DND-41 (cell line): ENCODE measurements at regions not wholly inside any gene's neighbourhood (a gene's known extent, or its start where the extent isn't known, plus 50 kb on each side); places are given as distances from the start of the nearest gene placed in this dataset.

Experiments
- ATAC-seq: fragments of 200-7000 bp; cut with Tn5 transposase; 3 replicates; pipeline ENCODE4 v1.9.1; 2021; ENCODE audit warnings: low read depth; ENCODE audit not compliant: insufficient read depth
- DNase-seq: peaks from one replicate; pipeline ENCODE4 v3.0.0-alpha.2; 2020
- H2AFZ ChIP-seq: 2 replicates; pipeline ENCODE4 v1.6.0; 2012; ENCODE audit warnings: low read depth, low read length
- H3K27ac ChIP-seq: 2 replicates; pipeline ENCODE4 v1.5.1; 2012; ENCODE audit warnings: low read length, inconsistent platforms
- H3K27me3 ChIP-seq: fragments of 200-600 bp; sonication (generic); 2 replicates; pipeline ENCODE4 v1.6.0; 2012; ENCODE audit warnings: low read length, mild to moderate bottlenecking, inconsistent platforms; ENCODE audit not compliant: insufficient read depth, poor library complexity
- H3K36me3 ChIP-seq: 2 replicates; pipeline ENCODE4 v1.5.1; 2012; ENCODE audit warnings: low read length, inconsistent platforms; ENCODE audit not compliant: insufficient read depth
- H3K4me1 ChIP-seq: 2 replicates; pipeline ENCODE4 v1.5.1; 2012; ENCODE audit warnings: mild to moderate bottlenecking, low read length; ENCODE audit not compliant: insufficient read depth
- H3K4me2 ChIP-seq: 2 replicates; pipeline ENCODE4 v1.6.0; 2012; ENCODE audit warnings: mild to moderate bottlenecking, moderate library complexity, low read length, inconsistent platforms; ENCODE audit not compliant: insufficient read depth
- H3K4me3 ChIP-seq, 2 experiments: fragments of 200-600 bp in 1 of 2; shearing (Covaris generic) in 1 of 2; 2 replicates each; pipeline ENCODE4 v1.5.1; 2012 to 2016; ENCODE audit warnings: inconsistent platforms in 2 of 2, low read length in 2 of 2, mild to moderate bottlenecking in 2 of 2, low read depth in 1 of 2, moderate library complexity in 1 of 2
- H3K79me2 ChIP-seq: 2 replicates; pipeline ENCODE4 v1.6.0; 2012; ENCODE audit warnings: low read length, inconsistent platforms; ENCODE audit not compliant: insufficient read depth
- H3K9ac ChIP-seq: 2 replicates; pipeline ENCODE4 v1.6.0; 2012; ENCODE audit warnings: low read depth, mild to moderate bottlenecking, inconsistent platforms, low read length, moderate library complexity
- H3K9me3 ChIP-seq: 2 replicates; pipeline ENCODE4 v1.5.1; 2012; ENCODE audit warnings: low read length, moderate library complexity, mild to moderate bottlenecking, inconsistent platforms; ENCODE audit not compliant: insufficient read depth, severe bottlenecking
- H4K20me1 ChIP-seq: 2 replicates; pipeline ENCODE4 v1.6.0; 2012; ENCODE audit warnings: low read length; ENCODE audit not compliant: insufficient read depth
- EZH2 ChIP-seq: IDR thresholded peaks from 3 replicates; pipeline ENCODE4 v1.6.1; 2012; ENCODE audit warnings: borderline replicate concordance, low read depth, mild to moderate bottlenecking, moderate library complexity, low read length, inconsistent platforms; ENCODE audit not compliant: severe bottlenecking
- TF ChIP-seq, protein P1 (sequence below): IDR thresholded peaks from 2 replicates; pipeline ENCODE4 v1.5.1; 2012; ENCODE audit warnings: borderline replicate concordance, low read length, moderate library complexity, mild to moderate bottlenecking; ENCODE audit not compliant: poor library complexity, severe bottlenecking; ENCODE audit errors: extremely low read depth

DNA sequence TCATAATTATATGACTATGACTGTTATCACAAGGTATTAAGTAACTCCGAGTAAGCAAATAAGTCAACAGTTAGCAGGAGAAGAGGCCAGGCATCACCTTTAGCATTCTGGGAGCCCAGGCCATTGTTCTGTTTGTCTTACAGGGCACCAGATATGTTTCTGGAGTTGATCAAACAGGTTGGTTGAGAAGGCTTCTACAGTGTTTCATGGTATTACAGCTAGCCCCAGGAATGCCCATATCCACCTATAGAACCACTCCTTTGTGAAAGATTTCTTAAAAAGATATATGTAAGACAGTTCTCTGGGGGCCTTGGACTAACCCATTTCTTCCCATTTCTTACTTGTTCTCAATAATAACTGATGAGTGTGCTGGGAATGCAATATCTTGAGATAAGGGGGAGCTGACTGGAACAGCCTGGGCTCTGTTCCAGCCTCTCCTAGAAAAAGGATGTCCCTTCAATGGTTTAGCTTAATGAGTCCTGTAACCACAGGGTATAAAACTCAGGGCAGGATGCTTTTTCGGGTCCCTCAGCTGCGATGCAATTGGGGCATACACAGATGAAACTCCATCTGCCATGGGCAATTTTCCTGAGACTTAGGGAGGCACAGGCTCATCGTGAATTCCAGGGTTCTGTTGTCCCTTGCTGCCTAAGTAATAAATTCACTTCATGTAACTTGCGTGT is 286.4 kb downstream of the BAMBI start:
- Histone ChIP-seq H3K4me1 (no peaks in the 10 kb centered on the region), H3K27ac (no peak overlapping the region), H2AFZ (no peak overlapping the region), H3K27me3 (no peaks in the 10 kb centered on the region), H3K79me2 (no peaks in the 10 kb centered on the region), H3K36me3 (no peaks in the 10 kb centered on the region), H3K4me3 (no peak overlapping the region), H3K4me2 (no peak overlapping the region), H3K9me3 (no peaks in the 10 kb centered on the region), H3K9ac (no peak overlapping the region), H4K20me1 (no peaks in the 10 kb centered on the region)
- DNase-seq = no peak
- no peak for TF ChIP-seq EZH2
- TF ChIP-seq, protein P1, sequence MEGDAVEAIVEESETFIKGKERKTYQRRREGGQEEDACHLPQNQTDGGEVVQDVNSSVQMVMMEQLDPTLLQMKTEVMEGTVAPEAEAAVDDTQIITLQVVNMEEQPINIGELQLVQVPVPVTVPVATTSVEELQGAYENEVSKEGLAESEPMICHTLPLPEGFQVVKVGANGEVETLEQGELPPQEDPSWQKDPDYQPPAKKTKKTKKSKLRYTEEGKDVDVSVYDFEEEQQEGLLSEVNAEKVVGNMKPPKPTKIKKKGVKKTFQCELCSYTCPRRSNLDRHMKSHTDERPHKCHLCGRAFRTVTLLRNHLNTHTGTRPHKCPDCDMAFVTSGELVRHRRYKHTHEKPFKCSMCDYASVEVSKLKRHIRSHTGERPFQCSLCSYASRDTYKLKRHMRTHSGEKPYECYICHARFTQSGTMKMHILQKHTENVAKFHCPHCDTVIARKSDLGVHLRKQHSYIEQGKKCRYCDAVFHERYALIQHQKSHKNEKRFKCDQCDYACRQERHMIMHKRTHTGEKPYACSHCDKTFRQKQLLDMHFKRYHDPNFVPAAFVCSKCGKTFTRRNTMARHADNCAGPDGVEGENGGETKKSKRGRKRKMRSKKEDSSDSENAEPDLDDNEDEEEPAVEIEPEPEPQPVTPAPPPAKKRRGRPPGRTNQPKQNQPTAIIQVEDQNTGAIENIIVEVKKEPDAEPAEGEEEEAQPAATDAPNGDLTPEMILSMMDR = no peak
- no peak for ATAC-seq

DNA sequence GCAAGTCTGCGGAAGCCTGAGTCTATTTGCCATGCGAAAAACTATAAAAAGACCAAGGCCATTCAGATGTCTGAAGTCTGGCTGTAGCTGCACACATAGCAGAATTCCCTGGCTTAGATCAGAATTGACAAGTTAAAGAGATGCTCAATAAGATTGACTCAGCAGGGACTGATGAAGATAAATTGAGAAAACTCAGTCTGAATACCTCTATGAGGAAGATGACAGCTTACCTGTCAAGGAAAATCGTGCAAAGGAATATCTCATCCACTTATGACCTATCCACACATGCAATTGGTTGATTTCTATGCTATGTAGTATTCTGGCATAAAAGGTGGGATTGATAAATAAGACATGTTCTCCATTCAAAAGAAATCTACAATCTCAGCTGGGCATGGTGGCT is 288.6 kb downstream of the BAMBI start:
- H3K36me3 ChIP-seq = no peaks in the 10 kb centered on the region
- H3K9ac ChIP-seq = no peak overlapping the region
- no peaks in the 10 kb centered on the region for H3K79me2 ChIP-seq
- H3K27me3 ChIP-seq = no peaks in the 10 kb centered on the region
- no peak overlapping the region for H3K4me2 ChIP-seq
- DNase-seq (no peak), ATAC-seq (no peak)
- H3K4me1 ChIP-seq = no peaks in the 10 kb centered on the region
- H3K27ac ChIP-seq = no peak overlapping the region
- H2AFZ ChIP-seq = no peak overlapping the region
- H3K9me3 ChIP-seq = no peaks in the 10 kb centered on the region
- TF ChIP-seq EZH2 = no peak
- TF ChIP-seq, protein P1 = no peak
- H4K20me1 ChIP-seq = no peaks in the 10 kb centered on the region
- no peak overlapping the region for H3K4me3 ChIP-seq

DNA sequence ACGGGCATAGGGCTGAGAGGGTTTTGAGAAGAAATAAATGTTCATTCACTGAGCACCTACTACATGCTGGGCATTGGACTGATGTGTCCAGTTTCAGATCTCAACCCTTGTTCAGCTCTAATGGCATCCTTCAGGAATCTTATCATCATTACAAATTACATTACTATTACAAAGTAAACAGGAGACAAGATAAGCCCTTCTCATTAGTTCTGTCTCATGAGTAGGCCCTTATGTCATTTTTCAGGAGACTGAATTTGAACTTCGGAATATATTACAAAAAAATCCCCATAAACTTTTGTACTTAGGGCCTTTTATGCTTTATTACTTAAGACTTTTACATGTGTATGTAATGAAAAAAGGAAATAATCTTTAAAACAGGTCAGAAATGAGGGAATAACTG is 289.7 kb downstream of the BAMBI start:
- H3K9me3 ChIP-seq = no peaks in the 10 kb centered on the region
- H3K79me2 ChIP-seq = no peaks in the 10 kb centered on the region
- H2AFZ ChIP-seq = no peak overlapping the region
- H4K20me1 ChIP-seq = no peaks in the 10 kb centered on the region
- no peak for DNase-seq
- H3K4me2 ChIP-seq = no peak overlapping the region
- ATAC-seq = no peak
- H3K27ac ChIP-seq = no peak overlapping the region
- no peak overlapping the region for H3K4me3 ChIP-seq
- no peak overlapping the region for H3K9ac ChIP-seq
- no peaks in the 10 kb centered on the region for H3K4me1 ChIP-seq
- no peaks in the 10 kb centered on the region for H3K27me3 ChIP-seq
- no peaks in the 10 kb centered on the region for H3K36me3 ChIP-seq
- TF ChIP-seq EZH2 = no peak
- TF ChIP-seq, protein P1 = no peak

DNA sequence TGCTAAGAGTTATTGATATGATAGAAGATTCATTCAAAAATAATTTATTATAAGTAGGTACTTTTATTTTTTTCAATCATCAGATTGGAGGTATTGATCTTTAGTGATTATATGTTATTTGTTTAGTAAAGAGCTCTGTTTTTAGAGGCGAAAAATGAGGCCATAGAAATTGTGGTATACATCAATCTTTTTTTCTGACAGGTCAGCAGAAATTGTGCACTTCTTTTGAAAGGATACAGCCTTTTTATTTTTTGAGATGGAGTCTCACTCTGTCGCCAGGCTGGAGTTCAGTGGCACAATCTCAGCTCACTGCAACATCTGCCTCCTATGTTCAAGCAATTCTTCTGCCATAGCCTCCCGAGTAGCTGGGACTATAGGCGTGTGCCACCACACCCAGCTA is 292.1 kb downstream of the BAMBI start:
- H3K79me2 ChIP-seq = no peaks in the 10 kb centered on the region
- H3K4me1 ChIP-seq = no peaks in the 10 kb centered on the region
- no peak overlapping the region for H3K27ac ChIP-seq
- no peak overlapping the region for H3K4me3 ChIP-seq
- no peak overlapping the region for H3K4me2 ChIP-seq
- no peak for ATAC-seq
- H3K9ac ChIP-seq = no peak overlapping the region
- no peaks in the 10 kb centered on the region for H3K27me3 ChIP-seq
- no peaks in the 10 kb centered on the region for H4K20me1 ChIP-seq
- no peak overlapping the region for H2AFZ ChIP-seq
- no peak for DNase-seq
- H3K36me3 ChIP-seq = no peaks in the 10 kb centered on the region
- TF ChIP-seq, protein P1 = no peak
- no peak for TF ChIP-seq EZH2
- H3K9me3 ChIP-seq = no peaks in the 10 kb centered on the region
